H9 (cell line): ENCODE measurements at regions not wholly inside any gene's neighbourhood (a gene's known extent, or its start where the extent isn't known, plus 50 kb on each side); places are given as distances from the start of the nearest gene placed in this dataset.
A peak's percentile ranks its signal among the peaks of the same experiment; 100 is the strongest.

Experiments used
- DNase-seq: peaks from one replicate; pipeline ENCODE4 v3.0.0-alpha.2; 2017
- H2AFZ ChIP-seq: one replicate; pipeline ENCODE4 v1.6.1; 2013; ENCODE audit warnings: mild to moderate bottlenecking, low read length, control low read depth, moderate library complexity
- H2AK5ac ChIP-seq: 2 replicates; pipeline ENCODE4 v1.6.1; 2013; ENCODE audit warnings: low read length, control low read depth, mixed read lengths; ENCODE audit not compliant: insufficient read length
- H2BK120ac ChIP-seq: one replicate; pipeline ENCODE4 v1.6.1; 2013; ENCODE audit warnings: low read depth, mild to moderate bottlenecking, low read length, control low read depth, inconsistent platforms; ENCODE audit not compliant: poor library complexity, severe bottlenecking
- H2BK12ac ChIP-seq: 2 replicates; pipeline ENCODE4 v1.6.1; 2013; ENCODE audit warnings: low read length, control low read depth, mixed read lengths, low read depth; ENCODE audit not compliant: insufficient read length
- H2BK15ac ChIP-seq: 2 replicates; pipeline ENCODE4 v1.6.1; 2013; ENCODE audit warnings: low read depth, low read length, control low read depth
- H2BK20ac ChIP-seq: one replicate; pipeline ENCODE4 v1.6.1; 2013; ENCODE audit warnings: low read depth, mild to moderate bottlenecking, low read length, control low read depth, inconsistent platforms; ENCODE audit not compliant: poor library complexity, severe bottlenecking
- H2BK5ac ChIP-seq: 2 replicates; pipeline ENCODE4 v1.6.1; 2013; ENCODE audit warnings: low read length, control low read depth, mixed read lengths; ENCODE audit not compliant: insufficient read length
- H3K14ac ChIP-seq: 2 replicates; pipeline ENCODE4 v1.6.1; 2013; ENCODE audit warnings: low read length, control low read depth; ENCODE audit not compliant: insufficient read depth
- H3K18ac ChIP-seq: 2 replicates; pipeline ENCODE4 v1.6.1; 2013; ENCODE audit warnings: low read depth, mild to moderate bottlenecking, mixed read lengths, low read length, control low read depth; ENCODE audit not compliant: insufficient read length
- H3K23ac ChIP-seq: 2 replicates; pipeline ENCODE4 v1.6.1; 2013; ENCODE audit warnings: low read length, control low read depth, mixed read lengths, low read depth; ENCODE audit not compliant: insufficient read length
- H3K23me2 ChIP-seq: 2 replicates; pipeline ENCODE4 v1.6.1; 2013; ENCODE audit warnings: low read depth, mild to moderate bottlenecking, mixed read lengths, low read length, control low read depth; ENCODE audit not compliant: insufficient read length, poor library complexity, severe bottlenecking
- H3K27ac ChIP-seq: 2 replicates; pipeline ENCODE4 v1.5.1; 2013; ENCODE audit warnings: low read length, control low read depth, mixed read lengths, low read depth; ENCODE audit not compliant: insufficient read length
- H3K27me3 ChIP-seq: 2 replicates; pipeline ENCODE4 v1.6.1; 2013; ENCODE audit warnings: low read length, control low read depth, inconsistent platforms; ENCODE audit not compliant: insufficient read depth
- H3K4ac ChIP-seq: 2 replicates; pipeline ENCODE4 v1.6.1; 2013; ENCODE audit warnings: low read depth, mild to moderate bottlenecking, control low read depth, inconsistent platforms, low read length, moderate library complexity
- H3K4me1 ChIP-seq: 2 replicates; pipeline ENCODE4 v1.6.1; 2013; ENCODE audit warnings: low read length, control low read depth, inconsistent platforms; ENCODE audit not compliant: insufficient read depth
- H3K4me2 ChIP-seq: 2 replicates; pipeline ENCODE4 v1.6.1; 2013; ENCODE audit warnings: low read length, control low read depth, mixed read lengths; ENCODE audit not compliant: insufficient read length, insufficient read depth
- H3K56ac ChIP-seq: 2 replicates; pipeline ENCODE4 v1.6.1; 2013; ENCODE audit warnings: low read depth, mild to moderate bottlenecking, mixed read lengths, low read length, control low read depth; ENCODE audit not compliant: insufficient read length
- H3K79me1 ChIP-seq: 2 replicates; pipeline ENCODE4 v1.6.1; 2013; ENCODE audit warnings: low read depth, mild to moderate bottlenecking, moderate library complexity, low read length, control low read depth, inconsistent platforms; ENCODE audit not compliant: insufficient read depth, poor library complexity, severe bottlenecking
- H3K79me2 ChIP-seq: 2 replicates; pipeline ENCODE4 v1.6.1; 2013; ENCODE audit warnings: low read length, control low read depth, inconsistent platforms; ENCODE audit not compliant: insufficient read depth
- H3K9ac ChIP-seq: 2 replicates; pipeline ENCODE4 v1.6.1; 2013; ENCODE audit warnings: low read length, control low read depth, mixed read lengths; ENCODE audit not compliant: insufficient read length; ENCODE audit errors: extremely low read depth
- H3K9me3 ChIP-seq: one replicate; pipeline ENCODE4 v1.6.1; 2013; ENCODE audit warnings: low read depth, low read length, inconsistent platforms; ENCODE audit not compliant: control insufficient read depth
- H3T11ph ChIP-seq: one replicate; pipeline ENCODE4 v1.6.1; 2013; ENCODE audit warnings: mild to moderate bottlenecking, low read length, control low read depth, inconsistent platforms
- H4K20me1 ChIP-seq: one replicate; pipeline ENCODE4 v1.6.1; 2013; ENCODE audit not compliant: control insufficient read depth, insufficient read length, insufficient read depth
- H4K5ac ChIP-seq: 2 replicates; pipeline ENCODE4 v1.6.1; 2013; ENCODE audit warnings: low read depth, mild to moderate bottlenecking, mixed read lengths, low read length, control low read depth; ENCODE audit not compliant: insufficient read length
- H4K8ac ChIP-seq: replicated peaks from 2 replicates; pipeline ENCODE4 v1.6.1; 2013; ENCODE audit warnings: low read length, control low read depth, mixed read lengths, low read depth; ENCODE audit not compliant: insufficient read length
- H4K91ac ChIP-seq: 2 replicates; pipeline ENCODE4 v1.6.1; 2013; ENCODE audit warnings: low read depth, mild to moderate bottlenecking, moderate library complexity, mixed read lengths, low read length, control low read depth; ENCODE audit not compliant: insufficient read length
- H3K27ac Mint-ChIP-seq, 3 experiments: 2 replicates in 2 of 3; 3 replicates in 1 of 3; pipeline ENCODE4 v1.8.0; 2020 to 2021; ENCODE audit warnings: mixed read lengths in 3 of 3, mild to moderate bottlenecking in 1 of 3, moderate library complexity in 1 of 3
- H3K27me3 Mint-ChIP-seq: 2 replicates; pipeline ENCODE4 v1.8.0; 2021; ENCODE audit warnings: low read depth, mild to moderate bottlenecking, moderate library complexity, mixed read lengths
- H3K36me3 Mint-ChIP-seq, 3 experiments: 2 replicates in 2 of 3; 3 replicates in 1 of 3; pipeline ENCODE4 v1.8.0; 2020 to 2021; ENCODE audit warnings: low read depth in 3 of 3, mixed read lengths in 3 of 3; ENCODE audit not compliant: insufficient read depth in 1 of 3
- H3K4me1 Mint-ChIP-seq, 2 experiments: 2 replicates each; pipeline ENCODE4 v1.8.0; 2020; ENCODE audit warnings: mixed read lengths in 2 of 2
- H3K4me3 Mint-ChIP-seq, 2 experiments: 2 replicates in 1 of 2; 3 replicates in 1 of 2; pipeline ENCODE4 v1.8.0; 2020 to 2021; ENCODE audit warnings: mild to moderate bottlenecking in 2 of 2, mixed read lengths in 2 of 2, moderate library complexity in 1 of 2
- H3K9me3 Mint-ChIP-seq, 2 experiments: 2 replicates in 1 of 2; 3 replicates in 1 of 2; pipeline ENCODE4 v1.8.0; 2020; ENCODE audit warnings: mild to moderate bottlenecking in 2 of 2, mixed read lengths in 2 of 2, moderate library complexity in 1 of 2
- CTCF ChIP-seq: fragments of 200-600 bp; sonication (generic); conservative IDR thresholded peaks from 3 replicates; pipeline ENCODE4 v1.8.0; 2021; ENCODE audit warnings: antibody characterized with exemption, mild to moderate bottlenecking
- WGBS: extraction: QIAGEN DNeasy Blood & Tissue Kit; methylation state at CpG from one replicate; pipeline ENCODE4 v1.1.7; 2013; ENCODE audit warnings: missing lambda C conversion rate, low lambda C conversion rate, mixed read lengths; ENCODE audit not compliant: insufficient read length; ENCODE audit errors: extremely low coverage; 5-methylcytosine and 5-hydroxymethylcytosine counted together

- no peak overlapping the region for H2BK15ac ChIP-seq
- no peaks in the 10 kb centered on the region for H4K20me1 ChIP-seq
- no peaks in the 10 kb centered on the region for H3K27me3 ChIP-seq
- no peak overlapping the region for H3T11ph ChIP-seq
- no CpG with 5 or more reads among the region's 7 CpGs for WGBS
- no peak overlapping the region for H3K14ac ChIP-seq
- Mint-ChIP-seq H3K4me1 (no peaks in the 10 kb centered on the region), H3K27me3 (no peaks in the 10 kb centered on the region), H3K36me3 (no peaks in the 10 kb centered on the region), H3K27ac (0 out of 7 replicates have a peak overlapping the region, but pooled peaks of 1 of the 3 experiments have one; percentile 29), H3K9me3 (no peaks in the 10 kb centered on the region), H3K4me3 (no peak overlapping the region)
- H3K9me3 ChIP-seq, result no peaks in the 10 kb centered on the region
- no peak for TF ChIP-seq CTCF
- no peak overlapping the region for H3K56ac ChIP-seq
- H3K18ac ChIP-seq, result no peak overlapping the region
- DNase-seq, result no peak
- H3K79me1 ChIP-seq, result no peaks in the 10 kb centered on the region
- H4K91ac ChIP-seq, result no peak overlapping the region
- no peak overlapping the region for H2BK20ac ChIP-seq
- H3K27ac ChIP-seq, result no peak overlapping the region
- no peaks in the 10 kb centered on the region for H3K23me2 ChIP-seq
- peak overlapping the region; percentile 62 for H2BK12ac ChIP-seq
- H3K23ac ChIP-seq, result no peak overlapping the region
- H2BK5ac ChIP-seq, result no peak overlapping the region
- H4K8ac ChIP-seq, result no peak overlapping the region
- H3K9ac ChIP-seq, result no peak overlapping the region
- H3K4me2 ChIP-seq, result no peak overlapping the region
- no peak overlapping the region for H2BK120ac ChIP-seq
- no peaks in the 10 kb centered on the region for H3K79me2 ChIP-seq
- no peak overlapping the region for H2AK5ac ChIP-seq
- no peaks in the 10 kb centered on the region for H3K4me1 ChIP-seq
- H4K5ac ChIP-seq, result no peak overlapping the region
- no peak overlapping the region for H2AFZ ChIP-seq
- no peak overlapping the region for H3K4ac ChIP-seq
Measured at GRCh38 chr2:184312970-184313369, 285.4 kb upstream of the ZNF804A start.
